K562 (cell line): ENCODE measurements at regions not wholly inside any gene's neighbourhood (a gene's known extent, or its start where the extent isn't known, plus 50 kb on each side); places are given as distances from the start of the nearest gene placed in this dataset.
A peak's percentile ranks its signal among the peaks of the same experiment; 100 is the strongest.

Source experiments
- ASH1L ChIP-seq: fragments of 450-650 bp; IDR thresholded peaks from 2 replicates; pipeline ENCODE4 v1.6.1; 2018; ENCODE audit warnings: borderline replicate concordance, mild to moderate bottlenecking, low read depth; ENCODE audit not compliant: partially characterized antibody
- ETV5 ChIP-seq: sonication (generic); formaldehyde crosslinking; IDR thresholded peaks from 2 replicates; pipeline ENCODE4 v1.4.0; 2020; ENCODE audit warnings: low read depth, mild to moderate bottlenecking, missing genetic modification reagents
- FOXJ3 ChIP-seq: sonication (generic); formaldehyde crosslinking; IDR thresholded peaks from 2 replicates; pipeline ENCODE4 v1.4.0; 2020; ENCODE audit warnings: mild to moderate bottlenecking, missing genetic modification reagents
- MAFG ChIP-seq: fragments of 450-650 bp; conservative IDR thresholded peaks from 2 replicates; pipeline ENCODE4 v1.6.1; 2016; ENCODE audit warnings: missing genetic modification characterization, missing compliant biosample characterization
- MYBL2 ChIP-seq, 2 experiments: fragments of 450-650 bp in 1 of 2; sonication (generic) in 1 of 2; formaldehyde crosslinking in 1 of 2; IDR thresholded peaks; 2 replicates each; pipeline versions ENCODE4 v1.6.1 to v1.8.1; 2017 to 2022; ENCODE audit warnings: borderline replicate concordance in 1 of 2, inconsistent platforms in 1 of 2, low read depth in 1 of 2, mild to moderate bottlenecking in 1 of 2, missing genetic modification reagents in 1 of 2, moderate library complexity in 1 of 2
- POLR3G ChIP-seq: IDR thresholded peaks from 2 replicates; pipeline ENCODE4 v1.6.1; 2011; ENCODE audit not compliant: insufficient read length, insufficient replicate concordance; ENCODE audit errors: extremely low read depth
- RAD51 ChIP-seq: fragments of 450-650 bp; IDR thresholded peaks from 2 replicates; pipeline ENCODE4 v1.7.1; 2016; ENCODE audit warnings: low read depth, mild to moderate bottlenecking, borderline replicate concordance
- SMAD3 ChIP-seq: fragments of 450-650 bp; formaldehyde crosslinking; conservative IDR thresholded peaks from 2 replicates; pipeline ENCODE4 v1.4.0; 2020; ENCODE audit warnings: mild to moderate bottlenecking
- ZFX ChIP-seq: sonication (generic); formaldehyde crosslinking; IDR thresholded peaks from 2 replicates; pipeline ENCODE4 v1.8.0; 2022; ENCODE audit warnings: mild to moderate bottlenecking, missing genetic modification reagents, moderate library complexity
- ZNF780A ChIP-seq: fragments of 250-450 bp; sonication (Bioruptor Pico); IDR thresholded peaks from 2 replicates; pipeline ENCODE4 v1.5.0; 2021; ENCODE audit warnings: mild to moderate bottlenecking
- ZSCAN32 ChIP-seq: fragments of 450-650 bp; formaldehyde crosslinking; IDR thresholded peaks from 2 replicates; pipeline ENCODE4 v1.4.0; 2020; ENCODE audit warnings: mild to moderate bottlenecking, moderate library complexity
- TF ChIP-seq, protein P1 (sequence below): fragments of 250-450 bp; sonication (Bioruptor Pico); IDR thresholded peaks from 2 replicates; pipeline ENCODE4 v1.8.0; 2021; ENCODE audit warnings: moderate library complexity, mild to moderate bottlenecking, inconsistent platforms
- TF ChIP-seq, protein P2 (sequence below): fragments of 450-650 bp; IDR thresholded peaks from one replicate; pipeline ENCODE4 v1.6.1; 2018; ENCODE audit warnings: mild to moderate bottlenecking, moderate library complexity; ENCODE audit not compliant: partially characterized antibody
- TF ChIP-seq, protein P3 (sequence below): IDR thresholded peaks from 2 replicates; pipeline ENCODE4 v1.6.1; 2011; ENCODE audit warnings: borderline replicate concordance, low read depth, mild to moderate bottlenecking, moderate library complexity, low read length; ENCODE audit not compliant: insufficient read depth, poor library complexity, severe bottlenecking
- TF ChIP-seq, protein P4 (sequence below): fragments of 450-650 bp; IDR thresholded peaks from 2 replicates; pipeline ENCODE4 v1.7.1; 2018; ENCODE audit warnings: mild to moderate bottlenecking, low read depth; ENCODE audit not compliant: partially characterized antibody
- TF ChIP-seq, protein P5 (sequence below): sonication (generic); formaldehyde crosslinking; IDR thresholded peaks from 2 replicates; pipeline ENCODE4 v1.8.0; 2023; ENCODE audit warnings: mild to moderate bottlenecking, missing genetic modification reagents

DNA sequence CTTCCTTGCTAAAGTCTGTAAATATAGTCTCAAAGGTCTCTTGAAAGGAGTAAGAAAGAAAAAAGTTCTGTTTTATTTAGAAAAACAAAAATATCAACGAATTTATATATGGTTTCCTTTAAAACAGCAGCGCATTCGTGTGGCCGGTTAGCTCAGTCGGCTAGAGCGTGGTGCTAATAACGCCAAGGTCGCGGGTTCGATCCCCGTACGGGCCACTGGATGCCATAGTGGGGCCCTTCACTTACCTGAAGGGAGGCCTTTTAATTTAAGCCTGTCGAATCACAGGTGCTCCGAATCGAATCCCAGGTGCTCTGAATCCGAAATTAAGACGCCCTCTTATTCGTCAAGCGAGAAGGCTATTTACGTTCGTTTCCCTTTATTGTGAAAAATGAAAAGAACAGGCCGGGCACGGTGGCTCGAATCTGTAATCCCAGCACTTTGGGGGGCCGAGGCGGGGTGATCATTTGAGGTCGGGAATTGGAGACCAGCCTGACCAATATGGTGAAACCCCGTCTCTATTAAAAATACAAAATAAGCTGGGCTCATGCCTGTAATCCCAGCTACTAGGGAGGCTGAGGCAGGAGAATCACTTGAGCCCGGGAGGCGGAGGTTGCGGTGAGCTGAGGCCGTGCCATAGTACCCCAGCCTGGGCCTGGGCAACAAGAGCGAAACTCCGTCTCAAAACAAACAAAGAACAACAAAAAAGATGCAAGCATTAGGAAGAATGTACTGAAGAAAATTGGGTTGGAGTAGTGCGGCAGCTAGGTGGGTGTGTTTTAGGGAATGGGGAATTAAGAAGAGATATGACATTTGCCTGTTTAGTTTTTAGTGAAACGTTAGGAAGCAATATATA, 195.8 kb upstream of the ZNF184 start (continued):
- TF ChIP-seq ZNF780A (CRISPR knock-in tag) (no peak), FOXJ3 (CRISPR knock-in tag) (0 out of 2 replicates have a peak, but pooled peaks have one; percentile 9), RAD51 (no peak), MAFG (no peak), SMAD3 (CRISPR knock-in tag) (0 out of 2 replicates have a peak, but pooled peaks have one; percentile 10), ASH1L (no peak), ETV5 (CRISPR knock-in tag) (0 out of 2 replicates have a peak, but pooled peaks have one; percentile 12), MYBL2 (IDR thresholded peaks at IDR 0.05; ENCODE audit: low read depth) (no peak), MYBL2 (CRISPR knock-in tag; IDR thresholded peaks at IDR 0.05; ENCODE audit: borderline replicate concordance) (no peak), ZFX (CRISPR knock-in tag) (peak; percentile 71), ZSCAN32 (no peak), POLR3G (no peak)
- TF ChIP-seq, protein P1, sequence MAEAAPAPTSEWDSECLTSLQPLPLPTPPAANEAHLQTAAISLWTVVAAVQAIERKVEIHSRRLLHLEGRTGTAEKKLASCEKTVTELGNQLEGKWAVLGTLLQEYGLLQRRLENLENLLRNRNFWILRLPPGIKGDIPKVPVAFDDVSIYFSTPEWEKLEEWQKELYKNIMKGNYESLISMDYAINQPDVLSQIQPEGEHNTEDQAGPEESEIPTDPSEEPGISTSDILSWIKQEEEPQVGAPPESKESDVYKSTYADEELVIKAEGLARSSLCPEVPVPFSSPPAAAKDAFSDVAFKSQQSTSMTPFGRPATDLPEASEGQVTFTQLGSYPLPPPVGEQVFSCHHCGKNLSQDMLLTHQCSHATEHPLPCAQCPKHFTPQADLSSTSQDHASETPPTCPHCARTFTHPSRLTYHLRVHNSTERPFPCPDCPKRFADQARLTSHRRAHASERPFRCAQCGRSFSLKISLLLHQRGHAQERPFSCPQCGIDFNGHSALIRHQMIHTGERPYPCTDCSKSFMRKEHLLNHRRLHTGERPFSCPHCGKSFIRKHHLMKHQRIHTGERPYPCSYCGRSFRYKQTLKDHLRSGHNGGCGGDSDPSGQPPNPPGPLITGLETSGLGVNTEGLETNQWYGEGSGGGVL = no peak
- TF ChIP-seq, protein P2, sequence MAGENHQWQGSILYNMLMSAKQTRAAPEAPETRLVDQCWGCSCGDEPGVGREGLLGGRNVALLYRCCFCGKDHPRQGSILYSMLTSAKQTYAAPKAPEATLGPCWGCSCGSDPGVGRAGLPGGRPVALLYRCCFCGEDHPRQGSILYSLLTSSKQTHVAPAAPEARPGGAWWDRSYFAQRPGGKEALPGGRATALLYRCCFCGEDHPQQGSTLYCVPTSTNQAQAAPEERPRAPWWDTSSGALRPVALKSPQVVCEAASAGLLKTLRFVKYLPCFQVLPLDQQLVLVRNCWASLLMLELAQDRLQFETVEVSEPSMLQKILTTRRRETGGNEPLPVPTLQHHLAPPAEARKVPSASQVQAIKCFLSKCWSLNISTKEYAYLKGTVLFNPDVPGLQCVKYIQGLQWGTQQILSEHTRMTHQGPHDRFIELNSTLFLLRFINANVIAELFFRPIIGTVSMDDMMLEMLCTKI = no peak
- TF ChIP-seq, protein P3, sequence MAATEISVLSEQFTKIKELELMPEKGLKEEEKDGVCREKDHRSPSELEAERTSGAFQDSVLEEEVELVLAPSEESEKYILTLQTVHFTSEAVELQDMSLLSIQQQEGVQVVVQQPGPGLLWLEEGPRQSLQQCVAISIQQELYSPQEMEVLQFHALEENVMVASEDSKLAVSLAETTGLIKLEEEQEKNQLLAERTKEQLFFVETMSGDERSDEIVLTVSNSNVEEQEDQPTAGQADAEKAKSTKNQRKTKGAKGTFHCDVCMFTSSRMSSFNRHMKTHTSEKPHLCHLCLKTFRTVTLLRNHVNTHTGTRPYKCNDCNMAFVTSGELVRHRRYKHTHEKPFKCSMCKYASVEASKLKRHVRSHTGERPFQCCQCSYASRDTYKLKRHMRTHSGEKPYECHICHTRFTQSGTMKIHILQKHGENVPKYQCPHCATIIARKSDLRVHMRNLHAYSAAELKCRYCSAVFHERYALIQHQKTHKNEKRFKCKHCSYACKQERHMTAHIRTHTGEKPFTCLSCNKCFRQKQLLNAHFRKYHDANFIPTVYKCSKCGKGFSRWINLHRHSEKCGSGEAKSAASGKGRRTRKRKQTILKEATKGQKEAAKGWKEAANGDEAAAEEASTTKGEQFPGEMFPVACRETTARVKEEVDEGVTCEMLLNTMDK = no peak
- TF ChIP-seq, protein P4, sequence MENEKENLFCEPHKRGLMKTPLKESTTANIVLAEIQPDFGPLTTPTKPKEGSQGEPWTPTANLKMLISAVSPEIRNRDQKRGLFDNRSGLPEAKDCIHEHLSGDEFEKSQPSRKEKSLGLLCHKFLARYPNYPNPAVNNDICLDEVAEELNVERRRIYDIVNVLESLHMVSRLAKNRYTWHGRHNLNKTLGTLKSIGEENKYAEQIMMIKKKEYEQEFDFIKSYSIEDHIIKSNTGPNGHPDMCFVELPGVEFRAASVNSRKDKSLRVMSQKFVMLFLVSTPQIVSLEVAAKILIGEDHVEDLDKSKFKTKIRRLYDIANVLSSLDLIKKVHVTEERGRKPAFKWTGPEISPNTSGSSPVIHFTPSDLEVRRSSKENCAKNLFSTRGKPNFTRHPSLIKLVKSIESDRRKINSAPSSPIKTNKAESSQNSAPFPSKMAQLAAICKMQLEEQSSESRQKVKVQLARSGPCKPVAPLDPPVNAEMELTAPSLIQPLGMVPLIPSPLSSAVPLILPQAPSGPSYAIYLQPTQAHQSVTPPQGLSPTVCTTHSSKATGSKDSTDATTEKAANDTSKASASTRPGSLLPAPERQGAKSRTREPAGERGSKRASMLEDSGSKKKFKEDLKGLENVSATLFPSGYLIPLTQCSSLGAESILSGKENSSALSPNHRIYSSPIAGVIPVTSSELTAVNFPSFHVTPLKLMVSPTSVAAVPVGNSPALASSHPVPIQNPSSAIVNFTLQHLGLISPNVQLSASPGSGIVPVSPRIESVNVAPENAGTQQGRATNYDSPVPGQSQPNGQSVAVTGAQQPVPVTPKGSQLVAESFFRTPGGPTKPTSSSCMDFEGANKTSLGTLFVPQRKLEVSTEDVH = no peak
- TF ChIP-seq, protein P5, sequence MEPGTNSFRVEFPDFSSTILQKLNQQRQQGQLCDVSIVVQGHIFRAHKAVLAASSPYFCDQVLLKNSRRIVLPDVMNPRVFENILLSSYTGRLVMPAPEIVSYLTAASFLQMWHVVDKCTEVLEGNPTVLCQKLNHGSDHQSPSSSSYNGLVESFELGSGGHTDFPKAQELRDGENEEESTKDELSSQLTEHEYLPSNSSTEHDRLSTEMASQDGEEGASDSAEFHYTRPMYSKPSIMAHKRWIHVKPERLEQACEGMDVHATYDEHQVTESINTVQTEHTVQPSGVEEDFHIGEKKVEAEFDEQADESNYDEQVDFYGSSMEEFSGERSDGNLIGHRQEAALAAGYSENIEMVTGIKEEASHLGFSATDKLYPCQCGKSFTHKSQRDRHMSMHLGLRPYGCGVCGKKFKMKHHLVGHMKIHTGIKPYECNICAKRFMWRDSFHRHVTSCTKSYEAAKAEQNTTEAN (CRISPR knock-in tag) = no peak
